ENCODE measurements at regions not wholly inside any gene's neighbourhood (a gene's known extent, or its start where the extent isn't known, plus 50 kb on each side); places are given as distances from the start of the nearest gene placed in this dataset.

DNA sequence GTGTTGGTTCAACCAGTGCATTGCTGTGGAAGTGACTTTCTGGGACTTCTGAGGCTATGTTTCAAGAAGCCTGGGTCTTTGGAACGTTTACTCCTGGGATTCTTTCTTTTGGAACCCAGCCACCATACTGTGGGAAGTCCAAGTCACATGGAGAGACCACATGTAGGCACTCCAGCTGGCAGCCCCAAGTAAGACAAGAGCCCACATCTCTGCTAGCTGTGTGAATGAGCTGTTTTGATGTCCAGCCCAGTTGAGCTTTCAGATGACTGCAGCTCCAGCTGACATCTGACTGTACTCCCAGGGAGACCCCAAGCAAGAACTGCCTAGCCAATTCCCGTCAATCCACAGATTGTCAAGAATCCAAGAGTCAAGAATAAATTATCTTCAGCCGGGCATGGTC, 60.1 kb upstream of the SPATA31D4 start:
- H3K27ac ChIP-seq, result no peak overlapping the region
- H3K4me1 ChIP-seq (replicated peaks), result peaks cover 16% of the 10 kb centered on the region
- no peaks in the 10 kb centered on the region for H3K36me3 ChIP-seq
- no peak for DNase-seq (ENCODE audit: low read depth in 1 of 2, low spot score in 2 of 2)
- H3K27me3 ChIP-seq (replicated peaks), result no peaks in the 10 kb centered on the region
- no peak overlapping the region for H3K4me3 ChIP-seq
- H3K9me3 ChIP-seq (replicated peaks), result no peaks in the 10 kb centered on the region

DNA sequence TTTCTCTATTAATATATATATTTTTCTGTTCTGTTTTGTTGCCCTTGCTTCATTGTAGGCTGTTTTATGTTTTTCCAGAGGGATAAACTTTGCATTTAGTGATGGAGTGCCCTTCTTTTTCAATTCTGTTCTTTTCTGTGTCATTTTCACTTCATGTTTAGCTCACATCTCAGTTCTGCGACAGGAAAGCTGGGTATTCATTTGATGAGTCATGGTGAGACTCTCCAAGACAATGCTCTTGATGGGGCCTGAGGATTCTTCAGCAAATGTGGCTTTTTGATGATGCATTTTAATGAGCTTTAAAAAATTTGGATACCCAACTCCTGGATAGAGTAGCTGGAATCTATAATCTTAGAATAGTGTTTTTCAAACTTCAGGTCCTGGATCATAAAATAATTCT, 56.5 kb upstream of the SPATA31D4 start:
- no peaks in the 10 kb centered on the region for H3K27me3 ChIP-seq (replicated peaks)
- H3K9me3 ChIP-seq (replicated peaks), result no peaks in the 10 kb centered on the region
- no peaks in the 10 kb centered on the region for H3K36me3 ChIP-seq
- H3K4me3 ChIP-seq, result no peak overlapping the region
- peak; percentile 52 to 68 for DNase-seq (ENCODE audit: low read depth in 1 of 2, low spot score in 2 of 2)
- peaks cover 34% of the 10 kb centered on the region for H3K4me1 ChIP-seq (replicated peaks)
- peak overlapping the region; percentile 61 for H3K27ac ChIP-seq

DNA sequence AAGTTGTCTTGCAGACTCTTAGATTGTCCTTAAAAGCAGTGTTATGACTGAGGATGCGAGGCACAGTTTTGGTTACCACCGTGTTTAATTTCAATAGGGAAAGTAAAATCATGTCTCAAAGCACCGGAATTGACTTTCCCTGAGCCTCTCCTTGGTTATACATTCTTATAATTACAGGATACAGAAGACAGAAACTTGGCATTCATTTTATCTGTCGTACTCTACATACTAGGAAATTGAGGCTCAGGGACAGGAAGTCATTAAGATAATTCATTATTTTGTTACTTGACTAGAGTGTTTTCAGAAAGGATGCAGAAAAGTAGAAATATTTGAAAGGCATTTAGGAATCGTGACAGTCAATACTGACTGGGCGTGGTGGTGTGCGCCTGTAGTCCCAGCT, 54.0 kb upstream of the SPATA31D4 start:
- DNase-seq (ENCODE audit: low read depth in 1 of 2, low spot score in 2 of 2), result no peak
- Histone ChIP-seq H3K36me3 (no peaks in the 10 kb centered on the region), H3K27me3 (replicated peaks) (no peaks in the 10 kb centered on the region), H3K27ac (peak overlapping the region; percentile 86), H3K9me3 (replicated peaks) (no peaks in the 10 kb centered on the region), H3K4me1 (replicated peaks) (peaks cover 46% of the 10 kb centered on the region), H3K4me3 (no peak overlapping the region)

DNA sequence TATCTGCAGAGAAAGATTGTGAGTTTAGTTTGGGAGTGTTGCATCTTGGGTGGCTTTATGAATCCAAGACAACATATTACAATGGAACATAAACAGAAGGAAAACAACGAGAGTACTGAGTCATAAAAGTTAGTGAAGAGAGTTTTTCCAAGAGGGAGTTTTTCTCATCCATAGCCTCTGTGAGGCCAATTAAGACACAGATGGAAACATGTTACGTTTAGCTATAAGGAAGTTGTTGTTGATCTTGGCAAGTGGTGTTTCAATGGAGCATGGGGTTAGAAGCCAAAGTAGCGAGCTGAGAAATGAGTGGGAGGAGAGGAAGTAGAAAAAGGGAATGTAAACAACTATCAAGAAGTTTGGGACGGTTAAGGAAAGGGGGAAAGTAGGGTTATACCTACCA, 53.3 kb upstream of the SPATA31D4 start:
- no peak overlapping the region for H3K4me3 ChIP-seq
- H3K36me3 ChIP-seq, result no peaks in the 10 kb centered on the region

DNA sequence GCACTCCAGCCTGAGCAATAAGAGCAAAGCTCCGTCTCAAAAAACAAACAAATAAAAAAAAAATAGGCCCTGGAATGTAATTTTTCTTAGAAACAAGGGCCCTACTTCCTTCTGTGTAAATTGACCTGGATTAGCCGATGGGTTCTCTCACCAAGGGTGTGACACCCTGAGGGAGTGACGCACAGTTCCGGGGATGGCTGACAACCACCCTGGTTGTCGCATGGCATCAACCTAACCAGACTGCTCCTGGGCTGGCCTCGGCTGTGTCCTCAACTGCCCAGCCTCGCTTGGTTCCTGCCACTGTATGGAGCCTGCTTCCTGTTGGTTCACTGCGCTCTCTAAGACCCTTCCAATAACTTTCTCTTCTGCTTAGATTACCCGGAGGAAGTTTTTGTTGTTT, 51.2 kb upstream of the SPATA31D4 start:
- Histone ChIP-seq H3K27me3 (replicated peaks) (no peaks in the 10 kb centered on the region), H3K4me1 (replicated peaks) (peaks cover 43% of the 10 kb centered on the region), H3K36me3 (no peaks in the 10 kb centered on the region), H3K27ac (peak overlapping the region; percentile 58), H3K9me3 (replicated peaks) (no peaks in the 10 kb centered on the region), H3K4me3 (no peak overlapping the region)
- DNase-seq (ENCODE audit: low read depth in 1 of 2, low spot score in 2 of 2), result no peak

More for the DNA sequence above, 53.3 kb upstream of the SPATA31D4 start:
- Histone ChIP-seq H3K27ac (peak overlapping the region; percentile 86), H3K4me1 (replicated peaks) (peaks cover 53% of the 10 kb centered on the region), H3K9me3 (replicated peaks) (no peaks in the 10 kb centered on the region), H3K27me3 (replicated peaks) (no peaks in the 10 kb centered on the region)
- peak; percentile 47 to 85 for DNase-seq (ENCODE audit: low read depth in 1 of 2, low spot score in 2 of 2)

All from SJSA1 (cell line).